Spleen (tissue), 7 donors: ENCODE measurements at regions not wholly inside any gene's neighbourhood (a gene's known extent, or its start where the extent isn't known, plus 50 kb on each side); places are given as distances from the start of the nearest gene placed in this dataset.
"Not testable (repeated sequence)": the region's sequence is repeated elsewhere in the genome, so short reads cannot be mapped to it uniquely, and the experiment has no call there.

Experiments used
- POLR2A ChIP-seq, 3 donors: fragments of 450-650 bp; IDR thresholded peaks; one replicate each; pipeline ENCODE4 v1.5.1; 2017; ENCODE audit warnings: antibody characterized with exemption in 3 of 3, mild to moderate bottlenecking in 1 of 3
- TF ChIP-seq, protein P1 (sequence below), 11 experiments: fragments of 200-600 bp in 7 of 11; fragments of 450-650 bp in 4 of 11; sonication (generic) in 4 of 11; IDR thresholded peaks in 8 of 11; conservative IDR thresholded peaks in 3 of 11; 1 replicate in 7 of 11; 2 replicates in 4 of 11; pipeline versions ENCODE4 v1.4.0 to v1.8.0; 2016 to 2021; ENCODE audit warnings: antibody characterized with exemption in 11 of 11, inconsistent platforms in 4 of 11, mild to moderate bottlenecking in 1 of 11
- donor health status: DM: no; HTN: no; CAD: no; lungs with moderate emphysema.
- donor health status: DM: no; HTN: no; CAD: no.
- donor health status: DM: no; HTN: no; CAD: no.

GRCh38 chr9:40583230-40583629 lies 545.3 kb downstream of the FOXD4L6 start:
- TF ChIP-seq POLR2A (IDR thresholded peaks at IDR 0.05), result not testable (repeated sequence)
- TF ChIP-seq, protein P1, sequence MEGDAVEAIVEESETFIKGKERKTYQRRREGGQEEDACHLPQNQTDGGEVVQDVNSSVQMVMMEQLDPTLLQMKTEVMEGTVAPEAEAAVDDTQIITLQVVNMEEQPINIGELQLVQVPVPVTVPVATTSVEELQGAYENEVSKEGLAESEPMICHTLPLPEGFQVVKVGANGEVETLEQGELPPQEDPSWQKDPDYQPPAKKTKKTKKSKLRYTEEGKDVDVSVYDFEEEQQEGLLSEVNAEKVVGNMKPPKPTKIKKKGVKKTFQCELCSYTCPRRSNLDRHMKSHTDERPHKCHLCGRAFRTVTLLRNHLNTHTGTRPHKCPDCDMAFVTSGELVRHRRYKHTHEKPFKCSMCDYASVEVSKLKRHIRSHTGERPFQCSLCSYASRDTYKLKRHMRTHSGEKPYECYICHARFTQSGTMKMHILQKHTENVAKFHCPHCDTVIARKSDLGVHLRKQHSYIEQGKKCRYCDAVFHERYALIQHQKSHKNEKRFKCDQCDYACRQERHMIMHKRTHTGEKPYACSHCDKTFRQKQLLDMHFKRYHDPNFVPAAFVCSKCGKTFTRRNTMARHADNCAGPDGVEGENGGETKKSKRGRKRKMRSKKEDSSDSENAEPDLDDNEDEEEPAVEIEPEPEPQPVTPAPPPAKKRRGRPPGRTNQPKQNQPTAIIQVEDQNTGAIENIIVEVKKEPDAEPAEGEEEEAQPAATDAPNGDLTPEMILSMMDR (IDR thresholded peaks at IDR 0.05 in 8 of 11, conservative IDR thresholded peaks at IDR 0.05 in 3 of 11), result not testable (repeated sequence)
